ENCODE measurements at regions not wholly inside any gene's neighbourhood (a gene's known extent, or its start where the extent isn't known, plus 50 kb on each side); places are given as distances from the start of the nearest gene placed in this dataset.

DNA sequence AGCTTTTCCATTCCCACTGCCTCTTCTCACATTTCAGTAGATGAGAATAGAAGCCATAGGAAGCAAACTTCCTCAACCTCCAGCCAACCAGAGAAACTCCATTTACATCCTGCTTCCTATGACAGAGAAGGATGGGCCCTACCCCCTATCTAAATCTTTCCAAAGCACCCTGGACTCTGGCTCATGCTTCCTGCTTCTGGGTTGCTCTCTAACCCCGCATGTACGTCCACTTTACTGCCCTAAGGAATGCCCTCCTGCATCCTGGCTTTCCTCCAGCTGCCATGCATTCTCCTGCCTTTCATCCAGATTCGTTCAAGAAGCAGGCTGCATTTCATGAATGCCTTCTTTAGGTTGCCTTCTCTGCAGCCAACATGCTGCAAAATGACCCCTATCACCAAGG lies 91.9 kb downstream of the FAM217A start:
- 89% methylated on average over 3 of the region's 3 CpGs for WGBS (ENCODE audit: insufficient coverage)
- DNase-seq = no peak
- Histone ChIP-seq H3K79me2 (ENCODE audit: insufficient read depth, low read length) (no peaks in the 10 kb centered on the region), H3K27me3 (ENCODE audit: control insufficient read depth in 2 of 2, insufficient read depth in 2 of 2, low read length in 2 of 2) (no peaks in the 10 kb centered on the region), H4K20me1 (ENCODE audit: insufficient read depth, low read length) (peaks cover 4% of the 10 kb centered on the region), H3K4me1 (ENCODE audit: control insufficient read depth in 1 of 2, insufficient read depth in 2 of 2, low read length in 2 of 2) (peaks cover 0 to 3% of the 10 kb centered on the region in 2 donors), H3K36me3 (replicated peaks in 1 of 2; ENCODE audit: control insufficient read depth in 1 of 2, insufficient read depth in 2 of 2, low read length in 2 of 2) (no peaks in the 10 kb centered on the region), H3K9ac (ENCODE audit: insufficient read depth, low read length, poor library complexity, severe bottlenecking) (no peak overlapping the region), H2AFZ (ENCODE audit: insufficient read depth, low read depth, low read length, poor library complexity, severe bottlenecking) (no peak overlapping the region), H3K4me3 (replicated peaks in 1 of 3; ENCODE audit: low read depth in 2 of 3, low read length in 3 of 3) (no peak overlapping the region), H3K27ac (ENCODE audit: low read depth in 1 of 2, low read length in 2 of 2) (no peak overlapping the region), H3K4me2 (replicated peaks; ENCODE audit: extremely low read depth, low read length, poor library complexity, severe bottlenecking) (no peak overlapping the region), H3K9me3 (replicated peaks in 1 of 2; ENCODE audit: control insufficient read depth in 1 of 2, insufficient read depth in 1 of 2, low read length in 2 of 2) (no peaks in the 10 kb centered on the region)
- Mint-ChIP-seq H3K27me3 (ENCODE audit: low read depth in 3 of 3) (no peaks in the 10 kb centered on the region), H3K9me3 (peaks cover 0 to 2% (median 0%) of the 10 kb centered on the region in 7 donors), H3K4me3 (no peak overlapping the region), H3K27ac (peak overlapping the region in 2 of 7 donors; percentile 50 to 70), H3K36me3 (peaks cover 0 to 8% of the 10 kb centered on the region in 2 donors), H3K4me1 (peaks cover 6% of the 10 kb centered on the region)
- intact Hi-C loops (cut with micrococcal nuclease) = no loop called here
- TF ChIP-seq, protein P1, sequence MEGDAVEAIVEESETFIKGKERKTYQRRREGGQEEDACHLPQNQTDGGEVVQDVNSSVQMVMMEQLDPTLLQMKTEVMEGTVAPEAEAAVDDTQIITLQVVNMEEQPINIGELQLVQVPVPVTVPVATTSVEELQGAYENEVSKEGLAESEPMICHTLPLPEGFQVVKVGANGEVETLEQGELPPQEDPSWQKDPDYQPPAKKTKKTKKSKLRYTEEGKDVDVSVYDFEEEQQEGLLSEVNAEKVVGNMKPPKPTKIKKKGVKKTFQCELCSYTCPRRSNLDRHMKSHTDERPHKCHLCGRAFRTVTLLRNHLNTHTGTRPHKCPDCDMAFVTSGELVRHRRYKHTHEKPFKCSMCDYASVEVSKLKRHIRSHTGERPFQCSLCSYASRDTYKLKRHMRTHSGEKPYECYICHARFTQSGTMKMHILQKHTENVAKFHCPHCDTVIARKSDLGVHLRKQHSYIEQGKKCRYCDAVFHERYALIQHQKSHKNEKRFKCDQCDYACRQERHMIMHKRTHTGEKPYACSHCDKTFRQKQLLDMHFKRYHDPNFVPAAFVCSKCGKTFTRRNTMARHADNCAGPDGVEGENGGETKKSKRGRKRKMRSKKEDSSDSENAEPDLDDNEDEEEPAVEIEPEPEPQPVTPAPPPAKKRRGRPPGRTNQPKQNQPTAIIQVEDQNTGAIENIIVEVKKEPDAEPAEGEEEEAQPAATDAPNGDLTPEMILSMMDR (IDR thresholded peaks at IDR 0.05) = no peak

DNA sequence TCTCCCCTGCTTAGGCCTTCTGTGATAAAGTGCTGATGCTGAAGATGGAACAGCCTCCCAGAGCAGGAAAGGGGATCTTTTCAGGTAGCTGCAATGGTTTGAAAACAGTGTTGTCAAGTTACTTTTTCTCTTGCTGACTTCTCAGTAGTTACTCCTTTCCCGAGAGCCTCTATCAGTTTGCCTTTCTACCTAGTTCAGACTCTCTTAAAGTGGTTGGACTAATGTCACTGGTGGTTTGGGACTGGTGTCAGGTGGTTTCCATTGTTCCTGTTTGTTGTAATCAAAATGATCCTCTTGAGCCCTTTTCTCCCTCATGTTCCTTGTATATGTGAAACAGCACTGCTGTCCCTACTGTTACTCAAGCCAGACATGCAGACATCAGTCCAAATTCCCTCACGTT lies 91.4 kb downstream of the FAM217A start:
- Histone ChIP-seq H3K79me2 (ENCODE audit: insufficient read depth, low read length) (no peaks in the 10 kb centered on the region), H3K4me1 (ENCODE audit: control insufficient read depth in 1 of 2, insufficient read depth in 2 of 2, low read length in 2 of 2) (peaks cover 0 to 3% of the 10 kb centered on the region in 2 donors), H2AFZ (ENCODE audit: insufficient read depth, low read depth, low read length, poor library complexity, severe bottlenecking) (no peak overlapping the region), H3K4me2 (replicated peaks; ENCODE audit: extremely low read depth, low read length, poor library complexity, severe bottlenecking) (no peak overlapping the region), H4K20me1 (ENCODE audit: insufficient read depth, low read length) (peaks cover 4% of the 10 kb centered on the region), H3K9me3 (replicated peaks in 1 of 2; ENCODE audit: control insufficient read depth in 1 of 2, insufficient read depth in 1 of 2, low read length in 2 of 2) (no peaks in the 10 kb centered on the region), H3K4me3 (replicated peaks in 1 of 3; ENCODE audit: low read depth in 2 of 3, low read length in 3 of 3) (no peak overlapping the region), H3K36me3 (replicated peaks in 1 of 2; ENCODE audit: control insufficient read depth in 1 of 2, insufficient read depth in 2 of 2, low read length in 2 of 2) (no peaks in the 10 kb centered on the region), H3K27me3 (ENCODE audit: control insufficient read depth in 2 of 2, insufficient read depth in 2 of 2, low read length in 2 of 2) (no peaks in the 10 kb centered on the region), H3K27ac (ENCODE audit: low read depth in 1 of 2, low read length in 2 of 2) (no peak overlapping the region), H3K9ac (ENCODE audit: insufficient read depth, low read length, poor library complexity, severe bottlenecking) (no peak overlapping the region)
- TF ChIP-seq, protein P1 (IDR thresholded peaks at IDR 0.05) = no peak
- no peak for DNase-seq
- intact Hi-C loops (cut with micrococcal nuclease) = no loop called here
- Mint-ChIP-seq H3K27ac (no peak overlapping the region), H3K4me1 (peaks cover 6% of the 10 kb centered on the region), H3K36me3 (peaks cover 0 to 4% of the 10 kb centered on the region in 2 donors), H3K9me3 (no peaks in the 10 kb centered on the region), H3K27me3 (ENCODE audit: low read depth in 3 of 3) (no peaks in the 10 kb centered on the region), H3K4me3 (no peak overlapping the region)
- WGBS (ENCODE audit: insufficient coverage) = no CpG with 5 or more reads among the region's 2 CpGs
